A204.1 (cell line): ENCODE measurements at regions not wholly inside any gene's neighbourhood (a gene's known extent, or its start where the extent isn't known, plus 50 kb on each side); places are given as distances from the start of the nearest gene placed in this dataset.
"Not testable (repeated sequence)": the region's sequence is repeated elsewhere in the genome, so short reads cannot be mapped to it uniquely, and the experiment has no call there.

Experiments
- FAIRE-seq: peaks from 2 replicates; lab custom pipeline; 2012; peaks lifted over from hg19 to GRCh38; lab: Jason Lieb, UNC

DNA sequence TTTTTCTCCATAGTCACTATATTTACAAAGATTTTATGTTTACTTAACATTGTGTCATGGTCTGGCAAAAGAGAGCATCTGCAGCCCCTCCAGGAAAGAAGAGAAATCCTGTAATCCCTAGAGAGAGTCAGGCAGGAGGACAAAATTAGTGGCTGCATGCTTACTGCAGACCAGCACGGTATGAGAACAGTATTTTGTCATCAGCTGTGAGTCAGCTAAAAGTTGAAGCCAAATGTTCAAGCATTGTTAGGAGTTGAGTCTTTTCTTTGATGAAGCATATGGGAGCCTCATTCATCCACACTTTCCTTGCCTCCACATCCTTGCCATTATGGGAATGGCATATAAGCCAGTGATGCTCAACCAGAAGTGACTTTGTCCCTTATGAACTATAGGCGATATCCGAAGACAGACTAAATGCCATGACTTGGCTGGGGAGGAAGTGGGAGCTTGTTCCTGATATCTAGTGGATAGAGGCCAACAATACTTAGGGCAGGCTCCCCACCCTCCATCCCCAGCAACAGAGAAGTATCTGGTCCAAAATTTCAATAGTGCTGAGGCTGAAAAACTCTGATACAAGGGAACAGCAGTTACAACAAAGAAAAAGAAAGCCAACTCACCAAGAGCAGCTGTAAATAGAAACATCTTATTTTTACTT is 112.0 kb upstream of the OR5AK2 start:
- no peak for FAIRE-seq

GRCh38 chr11:56855217-56855616 is 106.7 kb upstream of the OR9G4 start:
- FAIRE-seq: no peak

DNA sequence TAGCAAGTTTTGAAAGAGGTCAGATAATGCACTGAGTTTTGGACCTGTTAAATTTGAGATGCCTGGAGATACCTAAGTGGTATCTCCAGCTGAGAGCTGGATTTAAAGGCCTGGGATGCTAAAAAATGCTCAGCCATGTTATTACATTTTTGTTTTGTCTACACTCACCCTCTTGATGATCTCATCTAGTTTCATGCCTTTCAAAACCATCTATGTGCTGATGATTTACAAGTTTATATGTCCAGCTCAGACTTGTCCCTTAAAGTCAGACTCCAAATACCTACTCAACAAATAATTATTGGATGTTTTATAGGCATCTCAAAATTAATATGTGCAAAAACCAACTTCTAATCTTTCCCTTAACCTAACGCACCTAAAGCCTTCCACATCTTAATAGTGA is 103.6 kb upstream of the OR9G4 start:
- no peak for FAIRE-seq

GRCh38 chr11:56849852-56850251 is 101.4 kb upstream of the OR9G4 start:
- FAIRE-seq: no peak

GRCh38 chr11:56849250-56849649 is 100.8 kb upstream of the OR9G4 start:
- FAIRE-seq: no peak

DNA sequence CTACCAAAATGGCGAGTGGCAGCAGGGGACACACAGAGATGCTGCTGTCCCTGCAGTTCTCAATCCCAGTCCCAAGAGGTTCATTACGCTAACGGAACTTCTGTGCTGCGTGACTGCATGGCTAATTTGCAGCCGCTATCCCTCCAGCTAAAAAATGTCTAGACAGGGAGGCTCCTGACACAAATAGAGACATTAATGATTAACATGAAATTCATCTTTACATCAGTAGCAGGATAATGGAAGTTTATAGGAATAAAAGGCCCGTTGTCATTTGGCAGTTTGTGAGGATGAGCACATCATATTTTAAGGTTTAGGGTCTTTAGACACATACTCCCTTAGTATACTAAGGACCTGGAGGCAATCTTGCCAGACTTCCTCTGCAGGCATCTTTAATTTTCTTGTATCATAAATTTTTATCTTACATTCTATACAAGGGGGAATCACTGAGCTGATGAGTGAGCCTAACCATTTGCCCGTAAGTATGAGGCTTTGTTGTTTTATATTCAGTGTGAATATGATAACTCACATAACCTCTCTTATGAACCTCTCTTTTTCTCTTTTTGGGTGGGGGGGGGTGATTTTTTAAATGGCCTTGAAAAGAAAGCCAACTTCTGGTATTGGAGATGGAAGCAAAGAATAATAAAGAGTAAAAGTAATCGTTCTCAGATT is 99.8 kb upstream of the OR9G4 start:
- FAIRE-seq: no peak

- no peak for FAIRE-seq
These were observed 98.4 kb upstream of the OR9G4 start for GRCh38 chr11:56846631-56847576.

DNA sequence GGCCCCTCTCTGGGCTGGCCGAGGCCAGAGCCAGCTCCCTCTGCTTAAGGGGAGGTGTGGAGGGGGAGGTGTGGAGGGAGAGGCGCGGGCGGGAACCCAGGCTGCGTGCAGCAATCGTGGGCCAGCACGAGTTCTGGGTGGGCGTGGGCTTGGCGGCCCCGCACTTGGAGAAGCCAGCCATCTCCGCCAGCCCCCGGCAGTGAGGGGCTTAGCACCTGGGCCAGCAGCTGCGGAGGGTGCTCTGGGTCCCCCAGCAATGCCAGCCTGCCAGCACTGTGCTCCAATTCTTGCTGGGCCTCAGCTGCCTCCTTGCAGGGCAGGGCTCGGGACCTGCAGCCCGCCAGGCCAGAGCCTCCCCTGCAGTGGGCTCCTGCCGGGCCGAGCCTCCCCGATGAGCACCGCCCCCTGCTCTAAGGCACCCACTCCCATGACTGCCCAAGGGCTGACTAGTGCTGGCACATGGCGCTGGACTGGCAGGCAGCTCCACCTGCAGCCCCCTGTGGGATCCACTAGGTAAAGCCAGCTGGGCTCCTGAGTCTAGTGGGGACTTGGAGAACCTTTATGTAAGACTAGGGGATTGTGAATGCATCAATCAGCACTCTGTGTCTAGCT is 96.7 kb upstream of the OR9G4 start:
- no peak for FAIRE-seq

DNA sequence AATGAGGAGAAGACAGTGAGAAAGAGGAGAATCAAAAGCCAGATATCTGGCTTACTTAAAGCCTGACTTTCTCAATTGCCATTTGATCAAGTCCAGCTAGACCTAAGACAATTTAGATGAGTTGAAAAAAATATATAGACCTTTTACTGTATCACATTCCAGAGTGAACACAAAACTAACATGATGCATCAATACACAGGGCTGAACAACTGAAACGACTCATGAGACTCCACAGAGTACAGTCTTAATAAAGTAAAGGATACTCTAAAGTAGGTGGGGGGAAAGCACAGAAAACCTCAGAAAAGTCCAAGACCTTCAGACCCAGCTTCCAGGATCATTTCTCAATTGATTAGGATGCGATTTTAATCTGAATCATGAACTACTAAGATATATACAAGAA is 95.3 kb upstream of the OR9G4 start:
- FAIRE-seq: no peak

DNA sequence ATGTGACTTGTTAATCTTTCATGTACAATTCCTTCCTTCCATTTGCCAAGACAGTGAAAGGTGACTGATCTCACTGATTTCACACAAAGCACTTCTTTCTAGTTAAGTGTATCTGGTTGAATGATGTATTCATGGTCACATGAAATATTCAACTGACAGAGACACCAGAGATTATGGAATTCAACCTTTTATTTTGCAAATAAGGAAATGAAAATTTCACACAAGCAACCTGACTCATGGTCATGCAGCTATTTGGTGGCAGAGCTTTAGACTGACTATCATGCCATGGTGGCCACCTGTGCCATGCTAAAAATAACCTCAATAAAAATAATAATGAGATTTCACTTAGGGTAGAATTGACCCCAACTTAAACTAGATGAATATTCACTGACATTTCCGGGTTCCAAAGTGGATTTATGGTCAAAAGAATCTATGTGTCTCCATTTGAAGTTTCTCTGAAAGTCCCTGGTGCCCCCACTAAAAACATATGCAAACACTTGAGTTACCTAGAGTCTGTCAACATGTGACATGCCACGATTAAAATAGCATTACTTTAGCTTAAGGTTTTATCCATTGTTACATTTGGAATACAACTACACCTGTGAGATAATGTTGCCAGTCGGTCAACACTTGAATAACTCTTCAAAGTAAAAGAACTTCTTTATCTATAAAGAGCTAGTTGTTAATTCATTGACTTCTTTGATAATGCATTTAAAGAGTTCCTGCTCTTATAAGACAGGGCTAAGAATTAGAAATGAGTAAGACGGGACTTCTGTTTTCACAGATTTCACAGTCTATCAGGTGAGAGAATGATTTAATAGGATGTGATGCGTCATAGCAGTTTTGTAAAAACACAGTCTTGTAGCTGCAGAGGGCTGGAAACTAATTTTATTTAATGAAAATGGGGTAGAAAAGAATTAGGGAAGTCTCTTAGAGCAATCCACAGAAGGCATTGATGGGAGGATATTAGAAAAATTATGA is 94.6 kb upstream of the OR9G4 start:
- no peak for FAIRE-seq

GRCh38 chr11:56841210-56841810 is 92.8 kb upstream of the OR9G4 start:
- peak; percentile 86 for FAIRE-seq

- not testable (repeated sequence) for FAIRE-seq
These were observed 78.9 kb upstream of the OR9G4 start for GRCh38 chr11:56827357-56827756.

DNA sequence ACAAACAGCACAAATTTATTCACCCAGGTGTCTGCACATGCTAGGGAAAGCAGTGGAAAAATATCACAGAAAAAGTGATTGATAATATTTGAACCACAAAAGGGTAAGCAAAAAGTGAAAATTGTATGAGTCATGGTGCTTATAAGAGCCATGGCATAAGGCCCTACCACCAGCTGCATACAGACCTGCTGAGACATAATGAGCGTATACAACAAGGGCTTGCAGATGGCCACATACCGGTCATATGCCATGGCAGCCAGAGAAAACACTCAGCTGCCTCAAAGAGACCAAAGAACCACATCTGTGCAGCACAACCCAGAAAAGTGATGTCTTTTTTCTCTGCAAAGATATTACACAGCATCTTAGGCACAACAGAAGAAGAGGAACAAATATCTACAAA is 71.4 kb upstream of the OR9G4 start:
- FAIRE-seq: no peak

DNA sequence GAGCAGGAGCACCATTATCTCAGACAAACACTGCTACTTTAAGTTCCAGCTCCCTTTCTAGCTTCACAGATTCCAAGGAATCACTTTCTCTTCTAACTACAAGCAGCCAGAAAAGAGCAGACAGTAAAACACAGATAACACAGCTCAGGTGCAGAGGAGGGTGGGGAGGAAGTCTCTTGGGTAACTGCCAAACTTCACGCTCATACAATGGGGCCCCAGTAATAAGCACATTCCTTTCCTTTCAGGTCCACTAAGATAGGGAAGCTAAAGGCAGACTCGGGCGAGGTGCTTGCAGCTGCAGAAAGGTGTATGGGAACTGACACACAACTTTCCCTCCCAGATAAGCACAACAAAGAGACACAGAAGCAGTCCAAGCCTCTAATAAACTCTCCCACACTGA is 69.2 kb upstream of the OR9G4 start:
- FAIRE-seq: no peak

DNA sequence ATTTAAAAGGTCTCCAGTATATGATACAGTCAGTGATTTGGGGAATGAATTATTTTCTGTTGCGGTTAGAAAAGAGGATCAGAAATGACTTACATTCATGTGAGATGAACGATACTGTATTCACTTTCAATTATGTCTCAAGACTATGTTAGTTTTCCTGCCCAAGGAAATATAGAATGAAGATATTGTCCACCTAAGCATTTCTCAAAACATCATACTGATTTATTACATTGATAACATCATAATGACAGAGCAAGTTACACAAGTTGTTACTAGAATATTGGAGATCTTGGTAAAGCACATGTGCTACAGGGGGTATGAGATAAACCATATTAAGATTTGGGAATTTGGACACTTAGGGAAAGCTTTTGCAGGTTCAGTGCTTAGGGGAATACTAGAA is 67.8 kb upstream of the OR9G4 start:
- no peak for FAIRE-seq

DNA sequence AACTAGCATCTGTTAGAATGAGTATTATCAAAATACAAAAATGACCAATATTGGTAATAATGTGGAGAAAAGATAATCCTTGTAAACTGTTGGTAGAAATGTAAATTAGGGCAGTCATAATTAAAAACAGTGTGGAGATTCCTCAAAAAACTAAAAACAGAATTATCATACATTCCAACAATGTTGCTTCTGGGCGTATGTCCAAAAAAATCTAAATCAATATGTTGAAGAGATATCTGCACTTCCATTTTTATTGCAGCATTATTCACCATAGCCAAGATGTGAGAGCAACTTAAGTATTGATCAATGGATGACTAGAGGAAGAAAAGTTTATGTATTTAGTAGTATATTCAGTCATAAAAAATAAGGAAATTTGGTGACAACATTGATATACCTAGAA is 59.8 kb upstream of the OR9G4 start:
- FAIRE-seq: no peak

DNA sequence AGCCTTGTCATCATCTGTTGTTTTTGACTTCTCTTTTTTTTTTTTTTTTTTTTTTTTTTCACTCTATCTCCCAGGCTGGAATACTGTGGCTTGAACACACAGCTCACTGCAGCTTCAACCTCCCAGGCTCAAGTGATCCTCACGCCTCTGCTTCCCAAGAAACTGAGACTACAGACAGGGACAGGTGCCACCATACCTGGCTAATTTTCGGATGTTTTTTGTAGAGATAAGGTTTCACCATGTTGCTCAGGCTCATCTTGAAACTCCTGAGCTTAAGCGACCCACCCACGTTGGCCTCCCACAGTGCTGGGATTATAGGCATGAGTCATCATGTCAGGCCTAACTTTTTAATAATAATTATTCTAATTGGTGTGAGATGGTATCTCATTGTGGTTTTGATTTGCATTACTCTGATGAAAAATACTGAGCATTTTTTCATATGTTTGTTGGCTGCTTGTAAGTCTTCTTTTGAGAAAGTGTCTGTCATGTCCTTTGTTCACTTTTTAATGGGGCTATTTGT is 51.3 kb upstream of the OR9G4 start:
- no peak for FAIRE-seq
